GM23338 (cell line): ENCODE measurements at regions not wholly inside any gene's neighbourhood (a gene's known extent, or its start where the extent isn't known, plus 50 kb on each side); places are given as distances from the start of the nearest gene placed in this dataset.

Experiments
- CTCF ChIP-seq, 2 experiments: fragments of 200-600 bp in 1 of 2; sonication (generic) in 1 of 2; conservative IDR thresholded peaks; 2 replicates each; pipeline versions ENCODE4 v1.5.1 to v1.6.1; 2016 to 2017; ENCODE audit warnings: antibody characterized with exemption in 2 of 2, low read depth in 2 of 2, mild to moderate bottlenecking in 2 of 2, moderate library complexity in 1 of 2
- POLR2AphosphoS5 ChIP-seq: IDR thresholded peaks from 2 replicates; pipeline ENCODE4 v1.6.1; 2016; ENCODE audit warnings: antibody characterized with exemption, low read depth
- REST ChIP-seq: IDR thresholded peaks from one replicate; pipeline ENCODE4 v1.6.1; 2018; ENCODE audit warnings: antibody characterized with exemption; ENCODE audit not compliant: unreplicated experiment
- ZNF462 ChIP-seq: fragments of 250-450 bp; sonication (Bioruptor Pico); IDR thresholded peaks from 2 replicates; pipeline ENCODE4 v1.5.0; 2020; ENCODE audit warnings: mild to moderate bottlenecking, moderate library complexity

- no peak for TF ChIP-seq ZNF462 (CRISPR knock-in tag)
- TF ChIP-seq POLR2AphosphoS5, result no peak
- no peak for TF ChIP-seq CTCF (conservative IDR thresholded peaks at IDR 0.05; ENCODE audit: low read depth in 2 of 2)
- TF ChIP-seq REST, result no peak
Observed at GRCh38 chr14:49050822-49051221, 535.4 kb downstream of the RPS29 start (continued).
